ENCODE measurements at regions not wholly inside any gene's neighbourhood (a gene's known extent, or its start where the extent isn't known, plus 50 kb on each side); places are given as distances from the start of the nearest gene placed in this dataset.

GRCh38 chr10:111739874-111740139 is 443.8 kb downstream of the GPAM start:
- POLR2A ChIA-PET: no interaction called here
- TF ChIP-seq SUZ12 (IDR thresholded peaks at IDR 0.05; ENCODE audit: unreplicated experiment) (no peak), ZSCAN29 (IDR thresholded peaks at IDR 0.05) (no peak), PKNOX1 (IDR thresholded peaks at IDR 0.05) (no peak), E2F8 (IDR thresholded peaks at IDR 0.05; ENCODE audit: low read depth, partially characterized antibody) (no peak)
- Histone ChIP-seq H3K79me2 (ENCODE audit: control insufficient read depth, insufficient read depth, low read length) (no peaks in the 10 kb centered on the region), H3K9me3 (replicated peaks; ENCODE audit: control insufficient read depth, insufficient read depth, low read length) (no peaks in the 10 kb centered on the region), H3K4me1 (ENCODE audit: control insufficient read depth, insufficient read depth, low read length) (no peaks in the 10 kb centered on the region), H4K20me1 (ENCODE audit: control insufficient read depth, insufficient read depth) (no peaks in the 10 kb centered on the region), H3K9ac (ENCODE audit: control insufficient read depth, insufficient read depth, low read length) (no peak overlapping the region), H3K36me3 (ENCODE audit: control insufficient read depth in 2 of 2, insufficient read depth in 2 of 2, low read length in 1 of 2) (no peaks in the 10 kb centered on the region), H3K27ac (ENCODE audit: control insufficient read depth, insufficient read depth) (no peak overlapping the region), H3K27me3 (replicated peaks in 1 of 2; ENCODE audit: control insufficient read depth in 2 of 2, insufficient read depth in 2 of 2, low read length in 1 of 2) (no peaks in the 10 kb centered on the region), H2AFZ (ENCODE audit: control insufficient read depth, low read depth, low read length) (no peak overlapping the region), H3K4me3 (no peak overlapping the region), H3K4me2 (ENCODE audit: control insufficient read depth, insufficient read depth) (no peak overlapping the region)
- FAIRE-seq (no peak), DNase-seq (ENCODE audit: low read depth, low spot score) (no peak), ATAC-seq (no peak)
- intact Hi-C loops (cut with micrococcal nuclease; ENCODE audit: unreplicated experiment): no loop called here
- CTCF ChIA-PET: interaction anchor here (0.9 kb wide), 1 partner anchor 16 kb away, joined by 3 read pairs; no protein-coding TSS in a partner anchor
- RAD21 ChIA-PET (ENCODE audit: unreplicated experiment): no interaction called here
- BruUV-seq (replicated peaks): no TSS peak
- in situ Hi-C loops (cut with MboI): no loop called here
- WGBS (ENCODE audit: insufficient coverage, insufficient replicate concordance, low lambda C conversion rate, missing lambda C conversion rate): 0% methylated on average over 1 of the region's 1 CpG
- SMC1A ChIA-PET (ENCODE audit: uncharacterized antibody, unreplicated experiment): no interaction called here

- intact Hi-C loops (cut with micrococcal nuclease; ENCODE audit: unreplicated experiment): no loop called here
- 0% methylated on average over 2 of the region's 2 CpGs for WGBS (ENCODE audit: insufficient coverage, insufficient replicate concordance, low lambda C conversion rate, missing lambda C conversion rate)
- Histone ChIP-seq H3K79me2 (ENCODE audit: control insufficient read depth, insufficient read depth, low read length) (no peaks in the 10 kb centered on the region), H3K4me1 (ENCODE audit: control insufficient read depth, insufficient read depth, low read length) (no peaks in the 10 kb centered on the region), H3K4me3 (no peak overlapping the region), H3K36me3 (ENCODE audit: control insufficient read depth in 2 of 2, insufficient read depth in 2 of 2, low read length in 1 of 2) (no peaks in the 10 kb centered on the region), H3K4me2 (ENCODE audit: control insufficient read depth, insufficient read depth) (no peak overlapping the region), H3K27me3 (replicated peaks in 1 of 2; ENCODE audit: control insufficient read depth in 2 of 2, insufficient read depth in 2 of 2, low read length in 1 of 2) (no peaks in the 10 kb centered on the region), H3K27ac (ENCODE audit: control insufficient read depth, insufficient read depth) (no peak overlapping the region), H3K9ac (ENCODE audit: control insufficient read depth, insufficient read depth, low read length) (no peak overlapping the region), H3K9me3 (replicated peaks; ENCODE audit: control insufficient read depth, insufficient read depth, low read length) (no peaks in the 10 kb centered on the region), H2AFZ (ENCODE audit: control insufficient read depth, low read depth, low read length) (no peak overlapping the region), H4K20me1 (ENCODE audit: control insufficient read depth, insufficient read depth) (no peaks in the 10 kb centered on the region)
- SMC1A ChIA-PET (ENCODE audit: uncharacterized antibody, unreplicated experiment): no interaction called here
- POLR2A ChIA-PET: no interaction called here
- DNase-seq (ENCODE audit: low read depth, low spot score): no peak
- CTCF ChIA-PET: interaction anchor here (1.5 kb wide), 1 partner anchor 10 kb away, joined by 3 read pairs; no protein-coding TSS in a partner anchor
- in situ Hi-C loops (cut with MboI): no loop called here
- FAIRE-seq: no peak
- BruUV-seq (replicated peaks): no TSS peak
- RAD21 ChIA-PET (ENCODE audit: unreplicated experiment): interaction anchor here (1.0 kb wide), 1 partner anchor 10 kb away, joined by 4 read pairs; no protein-coding TSS in a partner anchor
- no peak for TF ChIP-seq POLR2AphosphoS2 (IDR thresholded peaks at IDR 0.05; ENCODE audit: low read depth, low read length)
- no peak for TF ChIP-seq ZZZ3 (IDR thresholded peaks at IDR 0.05; ENCODE audit: control insufficient read depth, insufficient read length, low read depth)
- no peak for TF ChIP-seq WRNIP1 (IDR thresholded peaks at IDR 0.05; ENCODE audit: borderline replicate concordance, low read depth, low read length)
- no peak for TF ChIP-seq FOXM1 (IDR thresholded peaks at IDR 0.05; ENCODE audit: low read depth, low read length)
- TF ChIP-seq YY1 (IDR thresholded peaks at IDR 0.05; ENCODE audit: low read depth, low read length): no peak
- no peak for TF ChIP-seq ATF7 (IDR thresholded peaks at IDR 0.05; ENCODE audit: low read depth)
- no peak for TF ChIP-seq MEF2B (IDR thresholded peaks at IDR 0.05; ENCODE audit: partially characterized antibody, poor library complexity, severe bottlenecking)
- TF ChIP-seq FOS (IDR thresholded peaks at IDR 0.05; ENCODE audit: borderline replicate concordance, extremely low read depth, insufficient read length): no peak
- no peak for TF ChIP-seq EZH2 (IDR thresholded peaks at IDR 0.05; ENCODE audit: borderline replicate concordance, control insufficient read depth, low read depth, low read length)
- no peak for TF ChIP-seq KLF5 (IDR thresholded peaks at IDR 0.05; ENCODE audit: partially characterized antibody)
- TF ChIP-seq CREB1 (IDR thresholded peaks at IDR 0.05; ENCODE audit: low read depth): no peak
- no peak for ATAC-seq
These were observed 437.6 kb downstream of the GPAM start for GRCh38 chr10:111745982-111746381.
